ENCODE measurements at regions not wholly inside any gene's neighbourhood (a gene's known extent, or its start where the extent isn't known, plus 50 kb on each side); places are given as distances from the start of the nearest gene placed in this dataset.

DNA sequence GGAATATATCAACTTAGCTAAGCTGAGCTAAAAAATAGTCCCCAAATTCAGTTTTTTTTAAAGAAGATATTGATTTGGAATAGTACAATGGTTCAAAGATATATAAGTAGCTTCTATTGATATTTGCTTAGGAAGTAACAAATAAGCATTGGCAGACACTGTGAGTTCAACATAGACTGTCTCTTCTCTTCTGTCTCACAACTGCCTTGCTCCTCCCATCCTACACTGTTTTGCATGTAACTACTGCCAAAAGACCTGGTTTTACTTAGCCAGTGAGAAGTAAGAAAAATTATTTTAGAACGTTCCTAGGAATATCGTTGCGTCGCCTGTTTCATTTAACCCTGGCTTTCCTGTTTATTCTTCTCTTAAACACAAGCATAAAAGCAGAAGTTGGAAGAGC lies 859.0 kb upstream of the SPRY2 start (continued):
- TF ChIP-seq, protein P1, sequence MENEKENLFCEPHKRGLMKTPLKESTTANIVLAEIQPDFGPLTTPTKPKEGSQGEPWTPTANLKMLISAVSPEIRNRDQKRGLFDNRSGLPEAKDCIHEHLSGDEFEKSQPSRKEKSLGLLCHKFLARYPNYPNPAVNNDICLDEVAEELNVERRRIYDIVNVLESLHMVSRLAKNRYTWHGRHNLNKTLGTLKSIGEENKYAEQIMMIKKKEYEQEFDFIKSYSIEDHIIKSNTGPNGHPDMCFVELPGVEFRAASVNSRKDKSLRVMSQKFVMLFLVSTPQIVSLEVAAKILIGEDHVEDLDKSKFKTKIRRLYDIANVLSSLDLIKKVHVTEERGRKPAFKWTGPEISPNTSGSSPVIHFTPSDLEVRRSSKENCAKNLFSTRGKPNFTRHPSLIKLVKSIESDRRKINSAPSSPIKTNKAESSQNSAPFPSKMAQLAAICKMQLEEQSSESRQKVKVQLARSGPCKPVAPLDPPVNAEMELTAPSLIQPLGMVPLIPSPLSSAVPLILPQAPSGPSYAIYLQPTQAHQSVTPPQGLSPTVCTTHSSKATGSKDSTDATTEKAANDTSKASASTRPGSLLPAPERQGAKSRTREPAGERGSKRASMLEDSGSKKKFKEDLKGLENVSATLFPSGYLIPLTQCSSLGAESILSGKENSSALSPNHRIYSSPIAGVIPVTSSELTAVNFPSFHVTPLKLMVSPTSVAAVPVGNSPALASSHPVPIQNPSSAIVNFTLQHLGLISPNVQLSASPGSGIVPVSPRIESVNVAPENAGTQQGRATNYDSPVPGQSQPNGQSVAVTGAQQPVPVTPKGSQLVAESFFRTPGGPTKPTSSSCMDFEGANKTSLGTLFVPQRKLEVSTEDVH (IDR thresholded peaks at IDR 0.05; ENCODE audit: low read depth, partially characterized antibody) = no peak
- TF ChIP-seq, protein P2, sequence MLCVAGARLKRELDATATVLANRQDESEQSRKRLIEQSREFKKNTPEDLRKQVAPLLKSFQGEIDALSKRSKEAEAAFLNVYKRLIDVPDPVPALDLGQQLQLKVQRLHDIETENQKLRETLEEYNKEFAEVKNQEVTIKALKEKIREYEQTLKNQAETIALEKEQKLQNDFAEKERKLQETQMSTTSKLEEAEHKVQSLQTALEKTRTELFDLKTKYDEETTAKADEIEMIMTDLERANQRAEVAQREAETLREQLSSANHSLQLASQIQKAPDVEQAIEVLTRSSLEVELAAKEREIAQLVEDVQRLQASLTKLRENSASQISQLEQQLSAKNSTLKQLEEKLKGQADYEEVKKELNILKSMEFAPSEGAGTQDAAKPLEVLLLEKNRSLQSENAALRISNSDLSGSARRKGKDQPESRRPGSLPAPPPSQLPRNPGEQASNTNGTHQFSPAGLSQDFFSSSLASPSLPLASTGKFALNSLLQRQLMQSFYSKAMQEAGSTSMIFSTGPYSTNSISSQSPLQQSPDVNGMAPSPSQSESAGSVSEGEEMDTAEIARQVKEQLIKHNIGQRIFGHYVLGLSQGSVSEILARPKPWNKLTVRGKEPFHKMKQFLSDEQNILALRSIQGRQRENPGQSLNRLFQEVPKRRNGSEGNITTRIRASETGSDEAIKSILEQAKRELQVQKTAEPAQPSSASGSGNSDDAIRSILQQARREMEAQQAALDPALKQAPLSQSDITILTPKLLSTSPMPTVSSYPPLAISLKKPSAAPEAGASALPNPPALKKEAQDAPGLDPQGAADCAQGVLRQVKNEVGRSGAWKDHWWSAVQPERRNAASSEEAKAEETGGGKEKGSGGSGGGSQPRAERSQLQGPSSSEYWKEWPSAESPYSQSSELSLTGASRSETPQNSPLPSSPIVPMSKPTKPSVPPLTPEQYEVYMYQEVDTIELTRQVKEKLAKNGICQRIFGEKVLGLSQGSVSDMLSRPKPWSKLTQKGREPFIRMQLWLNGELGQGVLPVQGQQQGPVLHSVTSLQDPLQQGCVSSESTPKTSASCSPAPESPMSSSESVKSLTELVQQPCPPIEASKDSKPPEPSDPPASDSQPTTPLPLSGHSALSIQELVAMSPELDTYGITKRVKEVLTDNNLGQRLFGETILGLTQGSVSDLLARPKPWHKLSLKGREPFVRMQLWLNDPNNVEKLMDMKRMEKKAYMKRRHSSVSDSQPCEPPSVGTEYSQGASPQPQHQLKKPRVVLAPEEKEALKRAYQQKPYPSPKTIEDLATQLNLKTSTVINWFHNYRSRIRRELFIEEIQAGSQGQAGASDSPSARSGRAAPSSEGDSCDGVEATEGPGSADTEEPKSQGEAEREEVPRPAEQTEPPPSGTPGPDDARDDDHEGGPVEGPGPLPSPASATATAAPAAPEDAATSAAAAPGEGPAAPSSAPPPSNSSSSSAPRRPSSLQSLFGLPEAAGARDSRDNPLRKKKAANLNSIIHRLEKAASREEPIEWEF (IDR thresholded peaks at IDR 0.05; ENCODE audit: insufficient replicate concordance, low read depth, low read length) = no peak
- TF ChIP-seq SUPT20H (IDR thresholded peaks at IDR 0.05; ENCODE audit: borderline replicate concordance, control insufficient read depth, low read depth, low read length) (no peak), CEBPB (IDR thresholded peaks at IDR 0.05; ENCODE audit: borderline replicate concordance in 1 of 2, low read depth in 2 of 2, low read length in 2 of 2) (no peak), ZZZ3 (IDR thresholded peaks at IDR 0.05; ENCODE audit: control insufficient read depth, insufficient read length, low read depth) (no peak)

Measured in GM12878 (cell line).